ENCODE measurements at regions not wholly inside any gene's neighbourhood (a gene's known extent, or its start where the extent isn't known, plus 50 kb on each side); places are given as distances from the start of the nearest gene placed in this dataset.

- TF ChIP-seq CTCF (IDR thresholded peaks at IDR 0.05 in 4 of 5, conservative IDR thresholded peaks at IDR 0.05 in 1 of 5) (no peak), POLR2A (IDR thresholded peaks at IDR 0.05) (no peak)
Measured at GRCh38 chr2:7816944-7817343, 864.9 kb upstream of the ID2 start.
